HepG2 (cell line): ENCODE measurements at regions not wholly inside any gene's neighbourhood (a gene's known extent, or its start where the extent isn't known, plus 50 kb on each side); places are given as distances from the start of the nearest gene placed in this dataset.

ENCODE experiments used
- ARNT2 ChIP-seq: sonication (generic); formaldehyde crosslinking; IDR thresholded peaks from 2 replicates; pipeline ENCODE4 v1.8.0; 2022; ENCODE audit warnings: mild to moderate bottlenecking, low read depth, missing genetic modification reagents, moderate library complexity
- FOSL1 ChIP-seq: sonication (generic); formaldehyde crosslinking; IDR thresholded peaks from 2 replicates; pipeline ENCODE4 v1.9.0; 2021; ENCODE audit warnings: missing genetic modification reagents, borderline replicate concordance
- NCOR1 ChIP-seq: fragments of 200-600 bp; sonication (generic); IDR thresholded peaks from 2 replicates; pipeline ENCODE4 v1.7.0; 2017; ENCODE audit warnings: antibody characterized with exemption, low read length, borderline replicate concordance
- PAF1 ChIP-seq: IDR thresholded peaks from 2 replicates; pipeline ENCODE4 v1.6.1; 2016; ENCODE audit warnings: missing genetic modification reagents, missing compliant biosample characterization
- PLRG1 ChIP-seq: fragments of 450-650 bp; conservative IDR thresholded peaks from 2 replicates; pipeline ENCODE4 v1.6.1; 2016
- RAD21 ChIP-seq: fragments of 450-650 bp; formaldehyde crosslinking; IDR thresholded peaks from 2 replicates; pipeline ENCODE4 v1.5.0; 2020; ENCODE audit warnings: mild to moderate bottlenecking
- SETDB1 ChIP-seq: sonication (generic); formaldehyde crosslinking; IDR thresholded peaks from 2 replicates; pipeline ENCODE4 v1.5.1; 2020; ENCODE audit warnings: missing genetic modification reagents, mild to moderate bottlenecking, borderline replicate concordance
- SMC3 ChIP-seq: IDR thresholded peaks from 2 replicates; pipeline ENCODE4 v1.6.1; 2011; ENCODE audit warnings: low read length, improper control_type of control experiment
- THYN1 ChIP-seq: sonication (generic); formaldehyde crosslinking; IDR thresholded peaks from 2 replicates; pipeline ENCODE4 v1.8.1; 2023; ENCODE audit warnings: low read depth, mild to moderate bottlenecking, moderate library complexity, missing genetic modification reagents, borderline replicate concordance
- U2AF2 ChIP-seq: fragments of 200-400 bp; formaldehyde crosslinking; IDR thresholded peaks from 2 replicates; pipeline ENCODE4 v1.6.1; 2017; ENCODE audit warnings: low read depth, mild to moderate bottlenecking, low read length
- ZMYM4 ChIP-seq: sonication (generic); formaldehyde crosslinking; IDR thresholded peaks from 2 replicates; pipeline ENCODE4 v1.8.1; 2023; ENCODE audit warnings: mild to moderate bottlenecking, missing genetic modification reagents
- ZNF33A ChIP-seq: sonication (generic); formaldehyde crosslinking; IDR thresholded peaks from 2 replicates; pipeline ENCODE4 v1.5.1; 2020; ENCODE audit warnings: missing genetic modification reagents, mild to moderate bottlenecking, moderate library complexity, borderline replicate concordance
- ZNF850 ChIP-seq: sonication (generic); formaldehyde crosslinking; conservative IDR thresholded peaks from 2 replicates; pipeline ENCODE4 v1.9.0; 2021; ENCODE audit warnings: mild to moderate bottlenecking, missing genetic modification reagents
- TF ChIP-seq, protein P1 (sequence below): sonication (generic); formaldehyde crosslinking; IDR thresholded peaks from 2 replicates; pipeline ENCODE4 v1.8.1; 2023; ENCODE audit warnings: mild to moderate bottlenecking, moderate library complexity, missing genetic modification reagents
- TF ChIP-seq, protein P2 (sequence below): sonication (generic); formaldehyde crosslinking; IDR thresholded peaks from 2 replicates; pipeline ENCODE4 v1.9.0; 2022; ENCODE audit warnings: missing genetic modification reagents, mild to moderate bottlenecking, borderline replicate concordance
- TF ChIP-seq, protein P3 (sequence below): sonication (generic); formaldehyde crosslinking; IDR thresholded peaks from 2 replicates; pipeline ENCODE4 v1.4.0; 2020; ENCODE audit warnings: missing genetic modification reagents
- TF ChIP-seq, protein P4 (sequence below): sonication (generic); formaldehyde crosslinking; IDR thresholded peaks from 2 replicates; pipeline ENCODE4 v1.5.1; 2020; ENCODE audit warnings: mild to moderate bottlenecking, missing genetic modification reagents, borderline replicate concordance
- TF ChIP-seq, protein P5 (sequence below): sonication (generic); formaldehyde crosslinking; IDR thresholded peaks from 2 replicates; pipeline ENCODE4 v1.5.0; 2020; ENCODE audit warnings: mild to moderate bottlenecking, missing genetic modification reagents, moderate library complexity

DNA sequence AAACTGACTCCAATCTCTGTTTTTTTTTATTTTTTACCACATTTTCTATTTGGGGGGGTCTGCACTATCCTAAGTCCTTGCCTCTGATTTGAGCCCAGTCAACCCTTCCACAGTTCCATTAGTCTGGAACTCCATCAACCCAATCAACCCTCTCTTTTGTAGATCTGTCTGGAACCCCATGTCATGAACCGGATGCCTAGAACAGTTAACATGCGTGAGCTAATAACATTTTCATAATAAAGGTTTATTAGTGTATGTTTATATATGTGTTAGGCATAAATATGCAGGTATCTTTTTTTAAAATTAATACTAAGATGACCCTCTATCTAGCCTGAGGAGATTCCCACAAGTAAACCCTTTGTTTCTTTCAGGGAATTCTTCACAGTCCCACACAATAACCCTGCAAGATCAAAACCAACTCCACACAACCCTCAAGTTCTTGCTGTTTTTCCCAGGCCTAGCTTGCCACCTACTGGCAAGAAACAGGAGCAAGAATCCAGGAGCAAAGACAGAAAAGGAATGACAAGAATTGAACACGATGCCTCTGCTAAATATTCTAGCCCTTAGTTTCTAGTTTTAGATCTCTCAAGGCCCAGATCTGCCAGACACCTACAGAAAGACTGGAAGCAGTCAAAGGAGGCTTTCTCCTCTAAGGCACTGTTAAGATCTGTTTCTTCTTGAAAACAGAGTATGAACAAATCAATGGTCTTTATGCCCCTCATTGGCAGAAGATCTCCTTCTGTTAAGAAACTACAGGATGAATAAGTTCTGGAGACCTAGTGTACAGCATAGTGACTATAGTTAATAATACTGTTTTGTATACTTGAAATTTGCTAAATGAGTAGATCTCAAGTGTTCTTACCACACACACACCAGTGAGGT lies 100.4 kb downstream of the TRIM36 start (continued):
- TF ChIP-seq, protein P1, sequence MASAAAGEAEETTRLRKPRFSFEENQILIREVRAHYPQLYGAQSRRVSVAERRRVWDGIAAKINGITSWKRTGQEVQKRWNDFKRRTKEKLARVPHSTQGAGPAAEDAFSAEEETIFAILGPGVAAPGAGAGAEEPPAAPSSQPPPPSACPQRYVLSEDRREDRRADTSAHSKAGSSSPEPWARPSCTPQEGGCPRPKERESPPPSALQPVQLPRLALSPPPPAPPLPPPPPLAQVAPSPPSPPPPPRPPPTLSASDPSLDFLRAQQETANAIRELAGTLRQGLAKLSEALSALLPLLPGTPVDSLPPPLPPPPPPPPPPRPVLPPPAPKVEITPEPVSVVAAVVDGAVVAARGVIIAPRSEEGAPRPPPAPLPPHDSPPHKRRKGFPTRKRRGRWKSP (CRISPR knock-in tag), result no peak
- TF ChIP-seq, protein P2, sequence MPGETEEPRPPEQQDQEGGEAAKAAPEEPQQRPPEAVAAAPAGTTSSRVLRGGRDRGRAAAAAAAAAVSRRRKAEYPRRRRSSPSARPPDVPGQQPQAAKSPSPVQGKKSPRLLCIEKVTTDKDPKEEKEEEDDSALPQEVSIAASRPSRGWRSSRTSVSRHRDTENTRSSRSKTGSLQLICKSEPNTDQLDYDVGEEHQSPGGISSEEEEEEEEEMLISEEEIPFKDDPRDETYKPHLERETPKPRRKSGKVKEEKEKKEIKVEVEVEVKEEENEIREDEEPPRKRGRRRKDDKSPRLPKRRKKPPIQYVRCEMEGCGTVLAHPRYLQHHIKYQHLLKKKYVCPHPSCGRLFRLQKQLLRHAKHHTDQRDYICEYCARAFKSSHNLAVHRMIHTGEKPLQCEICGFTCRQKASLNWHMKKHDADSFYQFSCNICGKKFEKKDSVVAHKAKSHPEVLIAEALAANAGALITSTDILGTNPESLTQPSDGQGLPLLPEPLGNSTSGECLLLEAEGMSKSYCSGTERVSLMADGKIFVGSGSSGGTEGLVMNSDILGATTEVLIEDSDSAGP, result no peak
- no peak for TF ChIP-seq ARNT2
- TF ChIP-seq ZNF850 (CRISPR knock-in tag), result no peak
- no peak for TF ChIP-seq ZNF33A
- TF ChIP-seq THYN1, result no peak
- no peak for TF ChIP-seq NCOR1
- TF ChIP-seq ZMYM4 (CRISPR knock-in tag), result no peak
- 0 out of 2 replicates have a peak, but pooled peaks have one; percentile 55 for TF ChIP-seq RAD21 (CRISPR knock-in tag)
- TF ChIP-seq SETDB1 (CRISPR knock-in tag), result no peak
- TF ChIP-seq, protein P3, sequence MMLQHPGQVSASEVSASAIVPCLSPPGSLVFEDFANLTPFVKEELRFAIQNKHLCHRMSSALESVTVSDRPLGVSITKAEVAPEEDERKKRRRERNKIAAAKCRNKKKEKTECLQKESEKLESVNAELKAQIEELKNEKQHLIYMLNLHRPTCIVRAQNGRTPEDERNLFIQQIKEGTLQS (CRISPR knock-in tag), result no peak
- TF ChIP-seq SMC3, result peak; percentile 78
- TF ChIP-seq PLRG1, result no peak
- TF ChIP-seq, protein P4, sequence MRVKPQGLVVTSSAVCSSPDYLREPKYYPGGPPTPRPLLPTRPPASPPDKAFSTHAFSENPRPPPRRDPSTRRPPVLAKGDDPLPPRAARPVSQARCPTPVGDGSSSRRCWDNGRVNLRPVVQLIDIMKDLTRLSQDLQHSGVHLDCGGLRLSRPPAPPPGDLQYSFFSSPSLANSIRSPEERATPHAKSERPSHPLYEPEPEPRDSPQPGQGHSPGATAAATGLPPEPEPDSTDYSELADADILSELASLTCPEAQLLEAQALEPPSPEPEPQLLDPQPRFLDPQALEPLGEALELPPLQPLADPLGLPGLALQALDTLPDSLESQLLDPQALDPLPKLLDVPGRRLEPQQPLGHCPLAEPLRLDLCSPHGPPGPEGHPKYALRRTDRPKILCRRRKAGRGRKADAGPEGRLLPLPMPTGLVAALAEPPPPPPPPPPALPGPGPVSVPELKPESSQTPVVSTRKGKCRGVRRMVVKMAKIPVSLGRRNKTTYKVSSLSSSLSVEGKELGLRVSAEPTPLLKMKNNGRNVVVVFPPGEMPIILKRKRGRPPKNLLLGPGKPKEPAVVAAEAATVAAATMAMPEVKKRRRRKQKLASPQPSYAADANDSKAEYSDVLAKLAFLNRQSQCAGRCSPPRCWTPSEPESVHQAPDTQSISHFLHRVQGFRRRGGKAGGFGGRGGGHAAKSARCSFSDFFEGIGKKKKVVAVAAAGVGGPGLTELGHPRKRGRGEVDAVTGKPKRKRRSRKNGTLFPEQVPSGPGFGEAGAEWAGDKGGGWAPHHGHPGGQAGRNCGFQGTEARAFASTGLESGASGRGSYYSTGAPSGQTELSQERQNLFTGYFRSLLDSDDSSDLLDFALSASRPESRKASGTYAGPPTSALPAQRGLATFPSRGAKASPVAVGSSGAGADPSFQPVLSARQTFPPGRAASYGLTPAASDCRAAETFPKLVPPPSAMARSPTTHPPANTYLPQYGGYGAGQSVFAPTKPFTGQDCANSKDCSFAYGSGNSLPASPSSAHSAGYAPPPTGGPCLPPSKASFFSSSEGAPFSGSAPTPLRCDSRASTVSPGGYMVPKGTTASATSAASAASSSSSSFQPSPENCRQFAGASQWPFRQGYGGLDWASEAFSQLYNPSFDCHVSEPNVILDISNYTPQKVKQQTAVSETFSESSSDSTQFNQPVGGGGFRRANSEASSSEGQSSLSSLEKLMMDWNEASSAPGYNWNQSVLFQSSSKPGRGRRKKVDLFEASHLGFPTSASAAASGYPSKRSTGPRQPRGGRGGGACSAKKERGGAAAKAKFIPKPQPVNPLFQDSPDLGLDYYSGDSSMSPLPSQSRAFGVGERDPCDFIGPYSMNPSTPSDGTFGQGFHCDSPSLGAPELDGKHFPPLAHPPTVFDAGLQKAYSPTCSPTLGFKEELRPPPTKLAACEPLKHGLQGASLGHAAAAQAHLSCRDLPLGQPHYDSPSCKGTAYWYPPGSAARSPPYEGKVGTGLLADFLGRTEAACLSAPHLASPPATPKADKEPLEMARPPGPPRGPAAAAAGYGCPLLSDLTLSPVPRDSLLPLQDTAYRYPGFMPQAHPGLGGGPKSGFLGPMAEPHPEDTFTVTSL (CRISPR knock-in tag), result no peak
- TF ChIP-seq PAF1 (CRISPR knock-in tag), result no peak
- TF ChIP-seq U2AF2, result no peak
- TF ChIP-seq, protein P5, sequence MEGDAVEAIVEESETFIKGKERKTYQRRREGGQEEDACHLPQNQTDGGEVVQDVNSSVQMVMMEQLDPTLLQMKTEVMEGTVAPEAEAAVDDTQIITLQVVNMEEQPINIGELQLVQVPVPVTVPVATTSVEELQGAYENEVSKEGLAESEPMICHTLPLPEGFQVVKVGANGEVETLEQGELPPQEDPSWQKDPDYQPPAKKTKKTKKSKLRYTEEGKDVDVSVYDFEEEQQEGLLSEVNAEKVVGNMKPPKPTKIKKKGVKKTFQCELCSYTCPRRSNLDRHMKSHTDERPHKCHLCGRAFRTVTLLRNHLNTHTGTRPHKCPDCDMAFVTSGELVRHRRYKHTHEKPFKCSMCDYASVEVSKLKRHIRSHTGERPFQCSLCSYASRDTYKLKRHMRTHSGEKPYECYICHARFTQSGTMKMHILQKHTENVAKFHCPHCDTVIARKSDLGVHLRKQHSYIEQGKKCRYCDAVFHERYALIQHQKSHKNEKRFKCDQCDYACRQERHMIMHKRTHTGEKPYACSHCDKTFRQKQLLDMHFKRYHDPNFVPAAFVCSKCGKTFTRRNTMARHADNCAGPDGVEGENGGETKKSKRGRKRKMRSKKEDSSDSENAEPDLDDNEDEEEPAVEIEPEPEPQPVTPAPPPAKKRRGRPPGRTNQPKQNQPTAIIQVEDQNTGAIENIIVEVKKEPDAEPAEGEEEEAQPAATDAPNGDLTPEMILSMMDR, result peak; percentile 83
- no peak for TF ChIP-seq FOSL1
- TF ChIP-seq, all 625 proteins: peak for 5
